ENCODE measurements at regions not wholly inside any gene's neighbourhood (a gene's known extent, or its start where the extent isn't known, plus 50 kb on each side); places are given as distances from the start of the nearest gene placed in this dataset.

DNA sequence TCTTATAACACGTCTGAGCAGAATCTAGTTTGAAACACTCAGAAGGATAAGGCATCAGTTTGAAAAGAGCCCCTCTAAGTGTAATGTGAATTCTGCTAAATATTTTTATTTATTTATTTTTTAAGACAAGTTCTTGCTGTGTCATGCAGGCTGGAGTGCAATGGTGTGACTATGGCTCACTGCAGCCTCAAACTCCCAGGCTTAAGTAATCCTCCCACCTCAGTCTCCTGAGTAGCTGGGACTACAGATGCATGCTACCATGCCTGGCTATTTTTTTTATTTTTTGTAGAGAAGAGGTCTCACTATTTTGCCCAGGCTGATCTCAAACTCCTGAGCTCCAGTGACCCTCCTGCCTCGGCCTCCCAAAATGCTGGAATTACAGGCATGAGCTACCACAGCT, 225.9 kb upstream of the SEL1L start:
- Histone ChIP-seq H3K4me3 (ENCODE audit: low read depth, low read length) (no peak overlapping the region), H3K27me3 (ENCODE audit: control insufficient read depth, insufficient read depth, low read length) (no peaks in the 10 kb centered on the region), H3K9me3 (ENCODE audit: control insufficient read depth, insufficient read depth, low read length) (peaks cover 13% of the 10 kb centered on the region), H3K27ac (ENCODE audit: low read depth, low read length) (no peak overlapping the region)
- TF ChIP-seq, protein P1, sequence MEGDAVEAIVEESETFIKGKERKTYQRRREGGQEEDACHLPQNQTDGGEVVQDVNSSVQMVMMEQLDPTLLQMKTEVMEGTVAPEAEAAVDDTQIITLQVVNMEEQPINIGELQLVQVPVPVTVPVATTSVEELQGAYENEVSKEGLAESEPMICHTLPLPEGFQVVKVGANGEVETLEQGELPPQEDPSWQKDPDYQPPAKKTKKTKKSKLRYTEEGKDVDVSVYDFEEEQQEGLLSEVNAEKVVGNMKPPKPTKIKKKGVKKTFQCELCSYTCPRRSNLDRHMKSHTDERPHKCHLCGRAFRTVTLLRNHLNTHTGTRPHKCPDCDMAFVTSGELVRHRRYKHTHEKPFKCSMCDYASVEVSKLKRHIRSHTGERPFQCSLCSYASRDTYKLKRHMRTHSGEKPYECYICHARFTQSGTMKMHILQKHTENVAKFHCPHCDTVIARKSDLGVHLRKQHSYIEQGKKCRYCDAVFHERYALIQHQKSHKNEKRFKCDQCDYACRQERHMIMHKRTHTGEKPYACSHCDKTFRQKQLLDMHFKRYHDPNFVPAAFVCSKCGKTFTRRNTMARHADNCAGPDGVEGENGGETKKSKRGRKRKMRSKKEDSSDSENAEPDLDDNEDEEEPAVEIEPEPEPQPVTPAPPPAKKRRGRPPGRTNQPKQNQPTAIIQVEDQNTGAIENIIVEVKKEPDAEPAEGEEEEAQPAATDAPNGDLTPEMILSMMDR (IDR thresholded peaks at IDR 0.05; ENCODE audit: low read depth, low read length): no peak
- DNase-seq (ENCODE audit: low read depth, low spot score): no peak
- CTCF ChIA-PET: no interaction called here
- POLR2A ChIA-PET: no interaction called here

DNA sequence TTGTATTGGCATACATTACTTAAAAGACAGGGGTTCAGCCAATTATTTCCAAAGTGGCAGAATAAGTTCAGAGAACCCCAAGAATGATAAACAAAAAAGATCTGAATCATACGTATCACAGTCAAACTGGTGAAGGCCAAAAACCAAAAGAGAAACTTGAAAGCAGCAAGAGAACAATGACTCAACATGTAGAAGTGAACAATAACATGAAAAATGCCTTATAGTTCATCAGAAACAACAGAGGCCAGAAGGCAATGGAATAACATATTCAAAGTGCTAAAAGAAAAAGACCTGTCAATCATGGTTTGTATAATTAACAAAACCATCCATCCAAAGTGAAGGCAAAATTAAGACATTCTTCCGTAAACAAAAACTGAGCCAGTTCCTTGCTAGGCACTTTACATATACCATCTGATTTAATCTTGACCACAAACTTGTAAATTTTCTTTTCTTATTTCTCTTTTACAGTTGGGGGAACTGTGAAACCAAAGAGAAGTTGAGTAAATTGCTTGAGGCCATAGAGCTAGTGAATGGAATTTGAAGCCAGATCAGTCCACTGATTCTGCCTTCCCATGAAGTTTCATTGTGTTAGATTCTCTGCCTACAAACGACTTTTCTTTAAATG, 232.1 kb upstream of the SEL1L start:
- H3K9me3 ChIP-seq (ENCODE audit: control insufficient read depth, insufficient read depth, low read length): peaks cover 3% of the 10 kb centered on the region; the same call in 1 of the 2 replicates
- no peaks in the 10 kb centered on the region for H3K27me3 ChIP-seq (ENCODE audit: control insufficient read depth, insufficient read depth, low read length)
- no peak for DNase-seq (ENCODE audit: low read depth, low spot score)
- TF ChIP-seq, protein P1 (IDR thresholded peaks at IDR 0.05; ENCODE audit: low read depth, low read length): no peak
- ChIA-PET CTCF (no interaction called here), POLR2A (no interaction called here)
- H3K4me3 ChIP-seq (ENCODE audit: low read depth, low read length): no peak overlapping the region
- no peak overlapping the region for H3K27ac ChIP-seq (ENCODE audit: low read depth, low read length)

DNA sequence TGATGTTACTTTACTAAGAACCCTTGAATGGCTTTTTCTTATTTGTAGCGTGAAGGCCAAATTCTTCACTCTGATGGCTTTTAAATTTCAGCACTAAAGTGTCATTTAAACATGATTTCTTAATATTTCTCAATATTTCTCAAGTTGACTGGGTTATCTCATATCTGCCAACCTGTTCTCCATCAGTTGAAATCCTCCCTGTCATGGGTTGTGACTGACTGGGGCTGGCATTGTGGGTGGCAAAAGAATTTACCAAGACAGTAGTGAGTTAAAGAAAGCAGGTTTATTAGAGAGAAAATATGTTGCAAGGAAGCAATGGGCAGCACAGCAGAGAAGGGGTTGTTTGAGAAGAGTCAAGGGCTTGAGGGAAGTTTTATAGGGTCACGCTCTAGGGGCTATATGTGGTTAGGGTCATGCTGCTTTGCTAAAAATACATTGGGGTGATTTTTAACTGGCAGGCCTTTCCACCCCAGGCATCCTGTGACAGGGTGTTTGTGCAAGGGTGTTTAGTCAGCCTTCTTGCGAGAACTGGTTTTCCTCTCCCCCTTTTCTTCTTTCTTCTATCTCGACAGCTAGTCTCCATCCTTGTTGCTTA, 232.8 kb upstream of the SEL1L start:
- TF ChIP-seq, protein P1 (IDR thresholded peaks at IDR 0.05; ENCODE audit: low read depth, low read length): no peak
- POLR2A ChIA-PET: no interaction called here
- Histone ChIP-seq H3K4me3 (ENCODE audit: low read depth, low read length) (no peak overlapping the region), H3K27ac (ENCODE audit: low read depth, low read length) (no peak overlapping the region), H3K27me3 (ENCODE audit: control insufficient read depth, insufficient read depth, low read length) (no peaks in the 10 kb centered on the region), H3K9me3 (ENCODE audit: control insufficient read depth, insufficient read depth, low read length) (peaks cover 3% of the 10 kb centered on the region; the same call in 1 of the 2 replicates)
- CTCF ChIA-PET: no interaction called here
- DNase-seq (ENCODE audit: low read depth, low spot score): no peak

DNA sequence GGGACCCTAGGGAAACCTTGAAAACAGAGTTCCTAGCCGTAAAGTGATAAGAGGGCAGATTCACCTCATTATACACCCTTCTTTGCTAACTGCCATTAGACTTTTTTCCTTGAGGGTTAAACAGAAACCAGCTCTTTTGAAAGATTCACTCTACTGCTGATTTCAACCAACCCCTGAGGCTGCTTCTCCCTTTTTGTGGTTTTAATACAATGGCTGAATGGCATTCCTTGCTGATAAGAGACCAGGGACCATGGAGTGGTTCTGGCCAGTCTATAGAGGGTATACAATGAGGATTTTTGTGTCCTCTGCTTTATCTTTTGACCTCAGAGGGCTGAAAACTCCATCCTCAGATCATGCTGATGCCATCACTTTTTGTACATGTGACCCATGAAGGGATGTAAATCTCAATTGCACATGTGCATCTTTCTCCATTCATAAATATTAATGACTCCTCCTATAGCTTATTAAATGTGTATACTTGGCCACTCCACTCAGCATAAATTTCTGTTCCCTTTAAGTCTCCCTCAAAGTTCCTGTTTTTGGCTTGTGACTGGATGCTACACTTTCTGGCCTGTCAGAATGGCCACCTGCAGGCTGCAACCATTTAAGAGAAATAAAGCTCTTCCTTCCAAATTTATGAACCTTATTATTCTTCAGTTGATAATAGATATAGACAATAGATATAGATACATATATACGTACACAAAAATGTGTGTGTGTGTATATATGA, 233.8 kb upstream of the SEL1L start:
- H3K9me3 ChIP-seq (ENCODE audit: control insufficient read depth, insufficient read depth, low read length): peaks cover 3% of the 10 kb centered on the region; the same call in 1 of the 2 replicates
- no peaks in the 10 kb centered on the region for H3K27me3 ChIP-seq (ENCODE audit: control insufficient read depth, insufficient read depth, low read length)
- ChIA-PET POLR2A (no interaction called here), CTCF (no interaction called here)
- no peak overlapping the region for H3K27ac ChIP-seq (ENCODE audit: low read depth, low read length)
- H3K4me3 ChIP-seq (ENCODE audit: low read depth, low read length): no peak overlapping the region
- TF ChIP-seq, protein P1 (IDR thresholded peaks at IDR 0.05; ENCODE audit: low read depth, low read length): no peak
- DNase-seq (ENCODE audit: low read depth, low spot score): no peak

DNA sequence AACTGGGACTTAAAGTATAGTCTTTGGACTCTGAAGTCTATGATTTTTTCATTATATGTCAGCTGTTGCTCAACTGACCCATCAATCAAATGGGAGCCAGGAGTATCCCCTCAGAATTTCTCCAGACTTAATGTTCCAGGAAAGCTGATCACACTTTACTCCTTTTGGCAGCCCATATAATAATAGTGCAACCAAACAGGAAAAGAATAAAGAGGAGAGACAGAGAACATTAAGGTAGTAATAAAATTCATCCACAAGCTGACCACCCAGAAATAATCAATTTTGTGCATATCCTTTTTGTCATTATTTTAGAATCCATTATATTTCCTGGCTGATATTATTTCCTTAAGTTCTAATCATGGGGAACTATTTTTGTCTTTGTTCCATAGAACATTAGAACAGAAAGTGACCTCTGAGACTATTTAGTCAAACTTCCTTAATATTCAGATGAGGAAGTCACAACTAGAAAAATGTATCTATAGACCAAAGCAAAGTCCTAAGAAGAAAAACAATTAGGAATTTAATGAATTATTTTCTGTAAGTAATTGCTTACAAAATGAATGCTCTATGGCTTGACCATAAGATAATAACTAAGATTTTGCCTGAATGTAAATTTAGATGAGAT, 238.1 kb upstream of the SEL1L start:
- TF ChIP-seq, protein P1 (IDR thresholded peaks at IDR 0.05; ENCODE audit: low read depth, low read length): no peak
- H3K27me3 ChIP-seq (ENCODE audit: control insufficient read depth, insufficient read depth, low read length): no peaks in the 10 kb centered on the region
- no peak overlapping the region for H3K4me3 ChIP-seq (ENCODE audit: low read depth, low read length)
- DNase-seq (ENCODE audit: low read depth, low spot score): no peak
- H3K27ac ChIP-seq (ENCODE audit: low read depth, low read length): no peak overlapping the region
- ChIA-PET CTCF (no interaction called here), POLR2A (no interaction called here)
- H3K9me3 ChIP-seq (ENCODE audit: control insufficient read depth, insufficient read depth, low read length): no peaks in the 10 kb centered on the region
